ENCODE measurements at regions not wholly inside any gene's neighbourhood (a gene's known extent, or its start where the extent isn't known, plus 50 kb on each side); places are given as distances from the start of the nearest gene placed in this dataset.

- TF ChIP-seq CTCF (IDR thresholded peaks at IDR 0.05) (no peak), POLR2A (IDR thresholded peaks at IDR 0.05) (no peak)
Measured at GRCh38 chr21:31566064-31566463, 93.4 kb upstream of the SOD1 start.
